Activated CD8-positive, alpha-beta T cell treated with anti-CD3 and anti-CD28 coated beads for 36 hours (primary cell): ENCODE measurements at regions not wholly inside any gene's neighbourhood (a gene's known extent, or its start where the extent isn't known, plus 50 kb on each side); places are given as distances from the start of the nearest gene placed in this dataset.
"Not testable (repeated sequence)": the region's sequence is repeated elsewhere in the genome, so short reads cannot be mapped to it uniquely, and the experiment has no call there.

Source experiments
- ATAC-seq: fragments of 200-7000 bp; cut with Tn5 transposase; one replicate; pipeline ENCODE4 v1.10.0; 2021; ENCODE audit warnings: mild to moderate bottlenecking, moderate library complexity
- CTCF ChIA-PET: fragments of 350-600 bp; sonication (Branson Sonifier 250); formaldehyde crosslinking; loops from one replicate; lab custom pipeline; 2021; ENCODE audit warnings: antibody characterized with exemption; lab: Charles Lee
- POLR2A ChIA-PET: fragments of 350-600 bp; sonication (Branson Sonifier 250); formaldehyde crosslinking; loops from one replicate; lab custom pipeline; 2021; ENCODE audit warnings: antibody characterized with exemption; lab: Charles Lee
- DNase-seq: peaks from one replicate; pipeline ENCODE4 v3.0.0-alpha.2; 2020
- H3K27ac Mint-ChIP-seq: one replicate; pipeline ENCODE4 v1.8.0; 2021; ENCODE audit warnings: mild to moderate bottlenecking, mixed read lengths
- H3K27me3 Mint-ChIP-seq: one replicate; pipeline ENCODE4 v1.8.0; 2021; ENCODE audit warnings: mixed read lengths
- H3K36me3 Mint-ChIP-seq: one replicate; pipeline ENCODE4 v1.8.0; 2021; ENCODE audit warnings: low read depth, mixed read lengths
- H3K4me1 Mint-ChIP-seq: one replicate; pipeline ENCODE4 v1.8.0; 2021; ENCODE audit warnings: low read depth, mixed read lengths
- H3K4me3 Mint-ChIP-seq: one replicate; pipeline ENCODE4 v1.8.0; 2021; ENCODE audit warnings: mild to moderate bottlenecking, moderate library complexity, mixed read lengths
- H3K9me3 Mint-ChIP-seq: one replicate; pipeline ENCODE4 v1.8.0; 2021; ENCODE audit warnings: mixed read lengths
- intact Hi-C: fragments of 100-400 bp; cut with micrococcal nuclease; formaldehyde crosslinking; loops from one replicate; pipeline ENCODE4 v1.10.0; 2022
- TF ChIP-seq, protein P1 (sequence below): fragments of 200-600 bp; IDR thresholded peaks from one replicate; pipeline ENCODE4 v1.8.0; 2022; ENCODE audit warnings: antibody characterized with exemption, mild to moderate bottlenecking

DNA sequence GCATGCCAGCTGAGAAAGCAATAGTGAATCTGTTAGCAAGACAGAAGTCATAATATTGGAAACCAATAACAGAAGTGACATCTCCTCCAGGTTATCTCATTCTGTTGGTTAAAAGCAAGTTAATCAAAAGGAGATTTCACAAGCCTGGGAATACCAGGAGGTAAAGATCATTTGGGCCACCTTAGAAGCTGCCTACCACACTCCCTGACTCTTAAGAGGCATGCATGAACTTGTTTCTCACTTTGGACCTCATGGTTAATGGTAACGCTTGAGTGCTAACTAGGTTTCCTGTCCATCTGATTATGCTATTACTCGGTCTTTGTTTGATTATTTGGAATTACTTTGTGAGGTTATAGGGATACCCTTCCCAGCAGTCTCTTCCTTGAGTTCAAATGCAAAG lies 650.8 kb upstream of the SGO1 start:
- Mint-ChIP-seq H3K36me3 (no peaks in the 10 kb centered on the region), H3K27me3 (no peaks in the 10 kb centered on the region), H3K27ac (no peak overlapping the region), H3K9me3 (peaks cover 11% of the 10 kb centered on the region), H3K4me1 (no peaks in the 10 kb centered on the region), H3K4me3 (no peak overlapping the region)
- intact Hi-C loops = no loop called here
- DNase-seq (no peak), ATAC-seq (no peak)
- CTCF ChIA-PET = no interaction called here
- POLR2A ChIA-PET = no interaction called here
- TF ChIP-seq, protein P1, sequence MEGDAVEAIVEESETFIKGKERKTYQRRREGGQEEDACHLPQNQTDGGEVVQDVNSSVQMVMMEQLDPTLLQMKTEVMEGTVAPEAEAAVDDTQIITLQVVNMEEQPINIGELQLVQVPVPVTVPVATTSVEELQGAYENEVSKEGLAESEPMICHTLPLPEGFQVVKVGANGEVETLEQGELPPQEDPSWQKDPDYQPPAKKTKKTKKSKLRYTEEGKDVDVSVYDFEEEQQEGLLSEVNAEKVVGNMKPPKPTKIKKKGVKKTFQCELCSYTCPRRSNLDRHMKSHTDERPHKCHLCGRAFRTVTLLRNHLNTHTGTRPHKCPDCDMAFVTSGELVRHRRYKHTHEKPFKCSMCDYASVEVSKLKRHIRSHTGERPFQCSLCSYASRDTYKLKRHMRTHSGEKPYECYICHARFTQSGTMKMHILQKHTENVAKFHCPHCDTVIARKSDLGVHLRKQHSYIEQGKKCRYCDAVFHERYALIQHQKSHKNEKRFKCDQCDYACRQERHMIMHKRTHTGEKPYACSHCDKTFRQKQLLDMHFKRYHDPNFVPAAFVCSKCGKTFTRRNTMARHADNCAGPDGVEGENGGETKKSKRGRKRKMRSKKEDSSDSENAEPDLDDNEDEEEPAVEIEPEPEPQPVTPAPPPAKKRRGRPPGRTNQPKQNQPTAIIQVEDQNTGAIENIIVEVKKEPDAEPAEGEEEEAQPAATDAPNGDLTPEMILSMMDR = no peak

DNA sequence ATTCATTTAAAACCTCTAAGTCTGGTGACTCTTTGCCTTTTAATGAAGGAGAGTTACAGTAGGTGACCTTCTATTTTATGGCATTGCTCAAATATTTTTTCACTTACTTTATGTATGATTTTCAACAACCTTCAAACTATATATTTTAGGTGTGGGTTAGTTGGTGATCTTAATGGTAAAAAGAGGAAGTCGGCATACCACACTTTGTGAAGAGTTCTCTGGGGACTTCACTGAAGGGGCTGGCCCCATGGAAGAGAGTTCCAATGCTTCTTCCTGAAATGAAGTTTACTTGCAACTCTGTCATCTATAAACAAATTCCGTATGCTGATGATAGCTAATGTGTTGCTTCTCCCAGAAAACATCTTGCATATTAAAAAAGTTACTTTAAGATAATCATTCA lies 647.0 kb upstream of the SGO1 start:
- H3K36me3 Mint-ChIP-seq = no peaks in the 10 kb centered on the region
- ChIA-PET CTCF (no interaction called here), POLR2A (no interaction called here)
- H3K27me3 Mint-ChIP-seq = no peaks in the 10 kb centered on the region
- H3K27ac Mint-ChIP-seq = no peak overlapping the region
- no peaks in the 10 kb centered on the region for H3K4me1 Mint-ChIP-seq
- TF ChIP-seq, protein P1 = no peak
- peaks cover 11% of the 10 kb centered on the region for H3K9me3 Mint-ChIP-seq
- no peak for DNase-seq
- intact Hi-C loops = no loop called here
- no peak overlapping the region for H3K4me3 Mint-ChIP-seq
- no peak for ATAC-seq

DNA sequence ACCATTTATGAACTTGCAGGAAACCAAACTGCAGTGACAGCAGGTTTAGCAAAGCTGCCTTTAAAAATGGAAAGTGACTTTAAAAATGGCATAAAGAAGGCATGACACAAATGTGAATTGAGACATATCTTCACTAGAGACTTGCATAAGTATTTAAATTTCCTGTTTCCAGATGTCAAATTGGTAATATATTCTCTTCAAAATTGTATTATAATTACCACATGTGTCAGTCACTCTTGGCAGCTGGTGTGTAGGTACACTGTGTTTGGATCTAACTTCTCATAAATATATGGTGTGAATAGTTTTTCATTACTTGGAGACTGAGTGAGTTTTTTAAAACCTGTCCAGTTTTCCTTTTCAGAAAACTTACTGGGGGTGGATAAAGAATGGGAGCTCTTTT lies 636.2 kb upstream of the SGO1 start:
- no peak overlapping the region for H3K27ac Mint-ChIP-seq
- TF ChIP-seq, protein P1 = no peak
- H3K27me3 Mint-ChIP-seq = no peaks in the 10 kb centered on the region
- ChIA-PET POLR2A (no interaction called here), CTCF (no interaction called here)
- no peaks in the 10 kb centered on the region for H3K4me1 Mint-ChIP-seq
- DNase-seq = no peak
- ATAC-seq = no peak
- no peak overlapping the region for H3K4me3 Mint-ChIP-seq
- no peaks in the 10 kb centered on the region for H3K36me3 Mint-ChIP-seq
- peaks cover 36% of the 10 kb centered on the region for H3K9me3 Mint-ChIP-seq
- intact Hi-C loops = no loop called here

DNA sequence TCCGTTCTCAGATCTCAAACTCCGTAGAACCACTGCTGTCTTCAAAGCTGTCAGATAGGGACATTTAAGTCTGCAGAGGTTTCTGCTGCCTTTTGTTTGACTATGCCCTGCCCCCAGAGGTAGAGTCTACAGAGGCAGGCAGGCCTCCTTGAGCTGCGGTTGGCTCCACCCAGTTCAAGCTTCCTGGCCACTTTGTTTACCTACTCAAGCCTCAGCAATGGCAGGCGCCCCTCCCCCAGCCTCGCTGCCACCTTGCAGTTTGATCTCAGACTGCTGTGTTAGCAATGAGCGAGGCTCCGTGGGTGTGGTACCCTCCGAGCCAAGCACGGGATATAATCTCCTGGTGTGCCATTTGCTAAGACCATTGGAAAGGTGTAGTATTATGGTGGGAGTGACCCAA lies 634.9 kb upstream of the SGO1 start:
- CTCF ChIA-PET = interaction anchor here (1.8 kb wide), 1 partner anchor 37 kb away, joined by 4 read pairs; no protein-coding TSS in a partner anchor
- DNase-seq, H3K4me1 Mint-ChIP-seq, H3K36me3 Mint-ChIP-seq, POLR2A ChIA-PET, H3K4me3 Mint-ChIP-seq, H3K27me3 Mint-ChIP-seq, ATAC-seq, intact Hi-C loops, H3K27ac Mint-ChIP-seq: not testable (repeated sequence)
- peaks cover 38% of the 10 kb centered on the region for H3K9me3 Mint-ChIP-seq

DNA sequence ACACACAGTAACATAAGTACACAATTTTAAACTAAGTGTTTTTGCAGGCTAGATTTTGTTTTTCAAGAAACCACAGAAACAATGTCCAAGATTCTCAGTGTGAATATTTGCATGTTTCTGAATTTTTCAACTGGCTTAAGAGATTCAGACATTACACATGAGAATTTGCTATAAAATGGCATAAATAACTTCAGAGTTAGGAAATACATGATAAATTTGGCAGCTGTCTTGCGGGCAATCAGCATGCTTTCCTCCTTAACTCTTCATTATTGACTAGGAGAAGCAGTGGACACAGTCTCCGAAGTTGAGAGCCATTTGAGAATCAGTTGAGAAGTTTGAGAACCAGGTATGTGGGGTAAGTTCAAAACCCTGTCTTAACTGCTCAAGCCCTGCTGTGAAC lies 625.6 kb upstream of the SGO1 start:
- peaks cover 30% of the 10 kb centered on the region for H3K9me3 Mint-ChIP-seq
- ChIA-PET CTCF (no interaction called here), POLR2A (no interaction called here)
- H3K36me3 Mint-ChIP-seq = no peaks in the 10 kb centered on the region
- no peak for ATAC-seq
- no peak overlapping the region for H3K27ac Mint-ChIP-seq
- H3K4me3 Mint-ChIP-seq = no peak overlapping the region
- no peaks in the 10 kb centered on the region for H3K27me3 Mint-ChIP-seq
- DNase-seq = no peak
- TF ChIP-seq, protein P1 = no peak
- intact Hi-C loops = no loop called here
- no peaks in the 10 kb centered on the region for H3K4me1 Mint-ChIP-seq

DNA sequence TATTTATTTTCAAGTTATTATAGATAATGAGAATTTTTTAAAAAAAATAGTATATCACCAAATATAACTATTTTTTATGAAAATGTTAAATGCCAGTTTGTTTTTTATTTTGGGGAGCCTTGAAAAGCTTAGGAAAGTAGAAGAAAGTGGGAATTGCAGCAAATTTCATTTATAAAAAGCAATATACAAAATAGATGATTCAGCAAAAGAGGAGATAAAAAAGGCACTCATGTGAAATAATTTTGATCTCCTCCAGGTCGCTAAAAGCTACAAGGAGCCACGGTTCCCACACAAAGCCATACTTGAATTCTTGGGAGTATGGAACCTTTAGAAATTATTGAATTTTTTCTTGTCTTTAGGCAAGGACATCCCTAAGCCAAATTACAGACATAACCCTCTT lies 625.0 kb upstream of the SGO1 start:
- H3K9me3 Mint-ChIP-seq = peaks cover 29% of the 10 kb centered on the region
- no peak overlapping the region for H3K27ac Mint-ChIP-seq
- ChIA-PET POLR2A (no interaction called here), CTCF (no interaction called here)
- H3K4me1 Mint-ChIP-seq = no peaks in the 10 kb centered on the region
- no peaks in the 10 kb centered on the region for H3K27me3 Mint-ChIP-seq
- intact Hi-C loops = no loop called here
- TF ChIP-seq, protein P1 = no peak
- no peak overlapping the region for H3K4me3 Mint-ChIP-seq
- ATAC-seq (no peak), DNase-seq (no peak)
- H3K36me3 Mint-ChIP-seq = no peaks in the 10 kb centered on the region
